ENCODE measurements at regions not wholly inside any gene's neighbourhood (a gene's known extent, or its start where the extent isn't known, plus 50 kb on each side); places are given as distances from the start of the nearest gene placed in this dataset.

DNA sequence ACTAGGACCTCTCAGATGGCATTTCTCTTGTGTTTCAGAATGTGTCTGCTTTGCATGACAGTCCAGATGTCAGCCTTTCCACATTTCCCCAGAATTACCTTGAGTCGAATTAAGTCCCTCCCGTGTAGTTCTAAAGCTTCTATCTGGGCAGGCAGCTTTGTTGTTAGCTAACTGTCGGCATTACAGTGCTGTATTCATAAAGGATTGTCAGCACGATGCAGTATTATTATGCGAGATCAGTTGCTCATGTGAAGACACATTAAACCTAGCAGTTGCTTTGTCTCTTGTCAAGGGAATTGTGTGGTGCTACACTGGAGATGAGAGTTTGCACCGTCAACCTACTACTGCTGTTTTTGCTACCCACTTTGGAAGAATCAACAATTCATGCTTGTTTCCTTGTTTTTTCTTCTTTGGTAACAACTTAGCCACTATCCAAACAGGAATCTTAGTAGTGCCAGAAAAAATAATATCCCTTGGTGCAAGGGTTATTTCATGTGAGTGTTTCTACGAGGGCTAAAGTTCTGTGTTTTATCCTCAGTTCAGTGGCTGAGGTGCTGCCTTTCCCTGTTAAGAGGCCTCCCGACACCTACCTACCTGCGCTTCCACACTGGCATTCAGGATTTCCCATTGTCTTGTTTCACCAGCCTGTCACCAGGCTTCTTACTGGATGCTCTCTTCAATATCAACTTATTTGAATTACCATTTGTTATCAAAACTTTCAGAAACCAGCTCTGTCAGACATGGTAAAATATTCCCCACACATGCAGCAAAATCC lies 297.9 kb upstream of the G2E3 start:
- Histone ChIP-seq H3K4me3 (ENCODE audit: low read depth, low read length) (no peak overlapping the region), H3K27ac (ENCODE audit: low read depth, low read length) (no peak overlapping the region), H3K27me3 (ENCODE audit: control insufficient read depth, insufficient read depth, low read length) (no peaks in the 10 kb centered on the region), H3K9me3 (ENCODE audit: control insufficient read depth, insufficient read depth, low read length) (no peaks in the 10 kb centered on the region)
- TF ChIP-seq, protein P1, sequence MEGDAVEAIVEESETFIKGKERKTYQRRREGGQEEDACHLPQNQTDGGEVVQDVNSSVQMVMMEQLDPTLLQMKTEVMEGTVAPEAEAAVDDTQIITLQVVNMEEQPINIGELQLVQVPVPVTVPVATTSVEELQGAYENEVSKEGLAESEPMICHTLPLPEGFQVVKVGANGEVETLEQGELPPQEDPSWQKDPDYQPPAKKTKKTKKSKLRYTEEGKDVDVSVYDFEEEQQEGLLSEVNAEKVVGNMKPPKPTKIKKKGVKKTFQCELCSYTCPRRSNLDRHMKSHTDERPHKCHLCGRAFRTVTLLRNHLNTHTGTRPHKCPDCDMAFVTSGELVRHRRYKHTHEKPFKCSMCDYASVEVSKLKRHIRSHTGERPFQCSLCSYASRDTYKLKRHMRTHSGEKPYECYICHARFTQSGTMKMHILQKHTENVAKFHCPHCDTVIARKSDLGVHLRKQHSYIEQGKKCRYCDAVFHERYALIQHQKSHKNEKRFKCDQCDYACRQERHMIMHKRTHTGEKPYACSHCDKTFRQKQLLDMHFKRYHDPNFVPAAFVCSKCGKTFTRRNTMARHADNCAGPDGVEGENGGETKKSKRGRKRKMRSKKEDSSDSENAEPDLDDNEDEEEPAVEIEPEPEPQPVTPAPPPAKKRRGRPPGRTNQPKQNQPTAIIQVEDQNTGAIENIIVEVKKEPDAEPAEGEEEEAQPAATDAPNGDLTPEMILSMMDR (IDR thresholded peaks at IDR 0.05; ENCODE audit: low read depth, low read length), result no peak
- ChIA-PET POLR2A (no interaction called here), CTCF (interaction anchor here (1.1 to 9.5 kb wide), 4 partner anchors 10 to 47 kb away, joined by 4 to 125 read pairs (median 23); no protein-coding TSS in a partner anchor)
- DNase-seq (ENCODE audit: low read depth, low spot score), result no peak

DNA sequence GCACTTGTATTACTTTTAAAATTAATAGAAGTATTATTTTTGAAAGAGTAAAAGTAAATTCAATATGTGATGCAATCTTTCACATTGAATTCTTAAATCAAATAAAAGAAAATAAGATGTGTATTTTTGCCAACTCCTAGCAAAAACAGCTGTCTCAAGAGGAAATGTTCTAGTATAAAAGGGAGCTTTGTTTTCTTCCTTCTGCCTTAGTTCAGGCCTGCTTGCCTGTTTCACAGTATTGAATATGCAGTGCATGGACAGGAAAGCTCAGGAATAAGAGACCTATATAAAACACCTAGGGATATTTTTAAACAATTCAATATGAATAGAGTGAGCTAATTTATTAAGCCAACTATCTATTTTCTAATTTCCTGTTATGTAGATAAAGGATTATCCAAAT lies 294.8 kb upstream of the G2E3 start:
- ChIA-PET POLR2A (no interaction called here), CTCF (interaction anchor here (5.9 to 9.5 kb wide), 2 partner anchors 7 to 21 kb away, joined by 40 to 125 read pairs; no protein-coding TSS in a partner anchor)
- Histone ChIP-seq H3K9me3 (ENCODE audit: control insufficient read depth, insufficient read depth, low read length) (no peaks in the 10 kb centered on the region), H3K27me3 (ENCODE audit: control insufficient read depth, insufficient read depth, low read length) (no peaks in the 10 kb centered on the region), H3K27ac (ENCODE audit: low read depth, low read length) (no peak overlapping the region), H3K4me3 (ENCODE audit: low read depth, low read length) (no peak overlapping the region)
- TF ChIP-seq, protein P1 (IDR thresholded peaks at IDR 0.05; ENCODE audit: low read depth, low read length), result no peak
- DNase-seq (ENCODE audit: low read depth, low spot score), result no peak

DNA sequence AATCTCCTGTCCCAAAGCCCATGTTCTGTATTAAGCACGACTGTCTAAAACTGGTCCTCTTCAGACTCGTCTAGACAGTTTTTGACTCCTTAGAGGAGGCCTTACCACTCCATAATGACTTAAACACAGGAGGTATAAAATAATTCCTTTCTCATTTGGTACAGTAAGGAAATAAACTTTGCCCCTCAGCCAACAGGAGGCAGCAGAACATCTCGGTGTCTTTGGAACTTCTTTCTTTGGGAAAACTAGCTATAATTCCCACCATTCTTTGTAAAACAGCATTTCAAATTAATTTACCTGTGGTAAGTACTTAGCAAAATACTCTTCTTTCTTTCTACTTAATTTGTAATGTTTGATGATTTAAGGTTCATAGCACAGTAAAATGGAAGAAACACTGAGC lies 292.7 kb upstream of the G2E3 start:
- Histone ChIP-seq H3K9me3 (ENCODE audit: control insufficient read depth, insufficient read depth, low read length) (no peaks in the 10 kb centered on the region), H3K27ac (ENCODE audit: low read depth, low read length) (no peak overlapping the region), H3K4me3 (ENCODE audit: low read depth, low read length) (no peak overlapping the region), H3K27me3 (ENCODE audit: control insufficient read depth, insufficient read depth, low read length) (no peaks in the 10 kb centered on the region)
- ChIA-PET CTCF (interaction anchor here (1.0 to 5.9 kb wide), 2 partner anchors 18 to 51 kb away, joined by 3 to 40 read pairs; no protein-coding TSS in a partner anchor), POLR2A (no interaction called here)
- TF ChIP-seq, protein P1 (IDR thresholded peaks at IDR 0.05; ENCODE audit: low read depth, low read length), result no peak
- no peak for DNase-seq (ENCODE audit: low read depth, low spot score)

DNA sequence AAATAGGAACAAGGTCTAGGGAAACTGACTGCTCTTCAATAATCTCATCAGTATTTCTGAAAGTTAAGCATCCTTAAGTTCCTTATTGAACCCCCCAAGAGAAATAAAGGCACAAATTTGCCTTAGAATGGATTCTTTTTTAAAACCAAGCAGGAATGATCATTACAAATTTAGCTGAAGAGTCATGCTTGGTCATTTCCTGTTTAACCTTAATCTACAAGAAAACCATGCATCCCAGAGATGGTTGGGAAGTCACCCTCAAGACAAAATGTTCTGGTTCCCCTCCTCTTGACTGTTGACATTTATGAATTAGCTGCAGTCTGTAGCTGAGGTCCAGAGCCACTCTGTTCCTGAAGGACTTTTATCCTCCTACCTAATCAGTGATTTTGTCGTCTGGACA lies 291.8 kb upstream of the G2E3 start:
- Histone ChIP-seq H3K9me3 (ENCODE audit: control insufficient read depth, insufficient read depth, low read length) (no peaks in the 10 kb centered on the region), H3K27ac (ENCODE audit: low read depth, low read length) (no peak overlapping the region), H3K27me3 (ENCODE audit: control insufficient read depth, insufficient read depth, low read length) (no peaks in the 10 kb centered on the region), H3K4me3 (ENCODE audit: low read depth, low read length) (no peak overlapping the region)
- ChIA-PET POLR2A (no interaction called here), CTCF (interaction anchor here (0.6 to 5.9 kb wide), 4 partner anchors 17 to 748 kb away, joined by 3 to 40 read pairs (median 4); no protein-coding TSS in a partner anchor)
- DNase-seq (ENCODE audit: low read depth, low spot score), result no peak
- TF ChIP-seq, protein P1 (IDR thresholded peaks at IDR 0.05; ENCODE audit: low read depth, low read length), result no peak

Data from AG04450 (cell line).